ENCODE measurements at regions not wholly inside any gene's neighbourhood (a gene's known extent, or its start where the extent isn't known, plus 50 kb on each side); places are given as distances from the start of the nearest gene placed in this dataset.
"Not testable (repeated sequence)": the region's sequence is repeated elsewhere in the genome, so short reads cannot be mapped to it uniquely, and the experiment has no call there.

DNA sequence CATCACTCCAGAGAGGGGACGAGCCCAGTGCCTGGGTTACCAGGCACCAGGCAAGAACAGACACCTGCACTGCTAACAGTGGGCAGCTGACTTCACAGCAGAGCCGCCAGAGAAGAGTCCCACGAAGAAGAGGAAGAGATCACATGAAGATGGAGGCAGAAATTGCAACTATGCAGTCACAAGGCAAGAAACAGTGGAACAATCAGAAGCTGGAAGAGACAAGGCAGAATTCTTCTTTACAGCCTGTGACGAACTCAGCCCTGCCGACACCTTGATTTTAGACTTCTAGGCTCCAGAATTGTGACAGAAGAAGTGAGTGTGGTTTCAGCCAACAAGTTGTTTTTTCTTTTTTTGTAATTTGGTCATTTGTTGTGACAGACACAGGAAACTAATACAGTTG lies 59.2 kb downstream of the IL12A start:
- no peak overlapping the region for H3K27ac Mint-ChIP-seq
- no peak for ATAC-seq
- H3K36me3 Mint-ChIP-seq (ENCODE audit: low read depth) = no peaks in the 10 kb centered on the region
- H3K4me3 Mint-ChIP-seq = no peak overlapping the region
- H3K9me3 ChIP-seq (ENCODE audit: control insufficient read depth, low read length, poor library complexity, severe bottlenecking) = no peaks in the 10 kb centered on the region
- peaks cover 26% of the 10 kb centered on the region for H3K27me3 Mint-ChIP-seq
- H3K4me1 Mint-ChIP-seq = no peaks in the 10 kb centered on the region
- no peak for DNase-seq

DNA sequence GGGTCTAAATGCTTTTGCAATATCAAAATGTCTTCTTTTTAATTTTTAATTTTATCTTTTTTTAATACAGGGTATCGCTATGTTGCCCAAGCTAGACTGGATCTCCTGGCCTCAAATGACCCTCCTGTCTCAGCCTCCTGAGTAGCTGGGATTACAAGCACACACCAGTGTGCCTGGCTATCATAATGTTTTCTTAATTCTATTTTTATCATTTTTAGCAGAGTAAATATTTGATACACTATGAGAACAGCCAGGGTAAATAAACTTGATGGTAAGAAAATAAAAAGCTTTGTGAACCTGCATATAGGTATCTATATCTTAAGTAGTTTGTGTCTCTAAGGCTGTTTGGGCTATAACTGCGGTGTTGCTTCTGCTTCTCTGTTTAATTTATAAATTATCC lies 60.4 kb downstream of the IL12A start:
- DNase-seq (no peak), ATAC-seq (no peak)
- H3K9me3 ChIP-seq (ENCODE audit: control insufficient read depth, low read length, poor library complexity, severe bottlenecking) = no peaks in the 10 kb centered on the region
- H3K36me3 Mint-ChIP-seq (ENCODE audit: low read depth) = no peaks in the 10 kb centered on the region
- H3K27me3 Mint-ChIP-seq = peaks cover 37% of the 10 kb centered on the region
- H3K4me1 Mint-ChIP-seq = no peaks in the 10 kb centered on the region
- no peak overlapping the region for H3K4me3 Mint-ChIP-seq
- no peak overlapping the region for H3K27ac Mint-ChIP-seq

DNA sequence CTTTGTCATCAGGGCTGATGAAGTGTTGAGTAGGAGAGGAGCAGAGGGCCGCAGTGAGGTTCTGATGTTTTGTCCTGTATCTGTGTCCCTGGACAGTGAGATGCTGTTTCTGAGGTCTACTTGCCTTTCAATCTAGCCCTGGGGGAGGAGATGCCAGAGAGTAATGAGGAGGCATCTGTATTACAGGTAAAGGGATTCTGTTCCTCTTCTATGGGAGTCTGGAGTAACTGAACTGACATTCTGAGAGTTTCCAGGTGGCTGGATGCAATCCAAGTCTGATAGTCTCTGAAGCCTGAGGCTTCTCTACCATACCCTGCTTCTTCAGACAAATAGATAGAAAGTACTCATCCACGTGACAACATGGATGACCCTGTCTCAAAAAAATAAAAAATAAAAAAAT lies 60.9 kb downstream of the IL12A start:
- H3K4me3 Mint-ChIP-seq = no peak overlapping the region
- H3K36me3 Mint-ChIP-seq (ENCODE audit: low read depth) = no peaks in the 10 kb centered on the region
- no peak for ATAC-seq
- H3K9me3 ChIP-seq (ENCODE audit: control insufficient read depth, low read length, poor library complexity, severe bottlenecking) = no peaks in the 10 kb centered on the region
- H3K27ac Mint-ChIP-seq = no peak overlapping the region
- peaks cover 43% of the 10 kb centered on the region for H3K27me3 Mint-ChIP-seq
- no peaks in the 10 kb centered on the region for H3K4me1 Mint-ChIP-seq
- DNase-seq = no peak

DNA sequence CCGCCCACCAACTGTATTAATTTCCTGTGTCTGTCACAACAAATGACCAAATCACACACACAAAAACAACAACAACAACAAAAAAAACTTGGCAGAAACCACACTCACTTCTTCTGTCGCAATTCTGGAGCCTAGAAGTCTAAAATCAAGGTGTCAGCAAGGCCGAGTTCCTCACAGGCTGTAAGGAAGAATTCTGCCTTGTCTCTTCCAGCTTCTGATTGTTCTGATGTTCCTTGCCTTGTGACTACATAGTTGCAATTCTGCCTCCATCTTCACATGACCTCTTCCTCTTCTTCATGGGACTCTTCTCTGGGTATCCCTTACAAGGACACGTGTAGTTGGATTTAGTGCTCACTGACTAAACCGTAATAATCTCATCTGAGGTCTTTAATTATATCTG lies 61.4 kb downstream of the IL12A start:
- Mint-ChIP-seq H3K4me3 (no peak overlapping the region), H3K36me3 (ENCODE audit: low read depth) (no peaks in the 10 kb centered on the region), H3K27ac (no peak overlapping the region), H3K4me1 (no peaks in the 10 kb centered on the region), H3K27me3 (peaks cover 45% of the 10 kb centered on the region)
- no peaks in the 10 kb centered on the region for H3K9me3 ChIP-seq (ENCODE audit: control insufficient read depth, low read length, poor library complexity, severe bottlenecking)
- ATAC-seq (no peak), DNase-seq (no peak)

DNA sequence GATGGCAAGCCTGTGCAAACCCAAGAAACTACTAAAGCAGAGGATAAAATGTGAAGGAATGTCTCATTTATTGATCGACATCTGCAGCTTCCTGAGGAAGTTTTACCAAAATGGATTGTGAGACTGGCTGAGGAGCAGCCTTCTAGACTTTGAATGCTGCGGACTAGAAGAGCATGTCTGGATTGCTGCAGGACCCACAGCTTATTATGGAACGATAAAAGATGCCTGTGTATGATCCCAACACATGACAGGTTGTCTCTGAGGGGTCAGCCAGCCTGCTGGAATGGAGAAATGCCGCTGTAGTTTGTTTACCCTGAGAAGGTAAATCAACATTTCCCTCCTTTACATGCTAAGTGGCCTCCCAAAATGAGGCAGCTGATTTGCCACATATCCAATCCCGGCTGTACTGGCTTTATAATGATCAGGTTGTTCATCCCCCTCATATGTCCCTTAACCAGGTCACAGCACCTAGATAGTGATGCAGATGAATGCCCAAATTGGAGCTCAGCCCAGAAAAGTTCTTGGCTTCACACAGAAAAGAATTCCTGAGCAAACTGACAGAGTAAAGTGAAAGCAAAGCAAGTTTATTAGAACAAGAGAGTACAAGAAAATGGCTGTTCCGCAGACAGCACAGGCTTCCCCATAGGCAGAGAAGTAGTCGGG lies 63.9 kb downstream of the IL12A start:
- DNase-seq (no peak), ATAC-seq (no peak)
- H3K9me3 ChIP-seq (ENCODE audit: control insufficient read depth, low read length, poor library complexity, severe bottlenecking) = no peaks in the 10 kb centered on the region
- Mint-ChIP-seq H3K4me3 (no peak overlapping the region), H3K4me1 (no peaks in the 10 kb centered on the region), H3K36me3 (ENCODE audit: low read depth) (no peaks in the 10 kb centered on the region), H3K27me3 (peaks cover 40% of the 10 kb centered on the region), H3K27ac (no peak overlapping the region)

DNA sequence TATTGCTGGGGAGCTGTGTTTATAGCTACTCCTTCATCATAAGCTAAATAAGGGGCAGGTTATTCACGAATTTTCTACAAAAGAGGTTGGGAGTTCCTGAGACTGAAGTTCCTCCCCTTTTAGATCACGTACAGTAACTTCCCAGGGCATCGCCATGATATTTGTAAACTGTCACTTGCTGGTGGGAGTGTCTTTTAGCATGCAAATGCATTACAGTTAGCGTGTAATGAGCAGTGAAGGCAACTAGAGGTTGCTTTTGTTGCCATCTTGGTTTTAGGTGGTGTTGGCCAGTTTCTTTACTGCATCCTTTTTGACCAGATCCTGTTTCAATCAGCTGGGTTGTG lies 64.4 kb downstream of the IL12A start:
- no peak overlapping the region for H3K4me3 Mint-ChIP-seq
- H3K4me1 Mint-ChIP-seq = no peaks in the 10 kb centered on the region
- DNase-seq (no peak), ATAC-seq (no peak)
- peaks cover 40% of the 10 kb centered on the region for H3K27me3 Mint-ChIP-seq
- H3K27ac Mint-ChIP-seq = no peak overlapping the region
- no peaks in the 10 kb centered on the region for H3K9me3 ChIP-seq (ENCODE audit: control insufficient read depth, low read length, poor library complexity, severe bottlenecking)
- no peaks in the 10 kb centered on the region for H3K36me3 Mint-ChIP-seq (ENCODE audit: low read depth)

DNA sequence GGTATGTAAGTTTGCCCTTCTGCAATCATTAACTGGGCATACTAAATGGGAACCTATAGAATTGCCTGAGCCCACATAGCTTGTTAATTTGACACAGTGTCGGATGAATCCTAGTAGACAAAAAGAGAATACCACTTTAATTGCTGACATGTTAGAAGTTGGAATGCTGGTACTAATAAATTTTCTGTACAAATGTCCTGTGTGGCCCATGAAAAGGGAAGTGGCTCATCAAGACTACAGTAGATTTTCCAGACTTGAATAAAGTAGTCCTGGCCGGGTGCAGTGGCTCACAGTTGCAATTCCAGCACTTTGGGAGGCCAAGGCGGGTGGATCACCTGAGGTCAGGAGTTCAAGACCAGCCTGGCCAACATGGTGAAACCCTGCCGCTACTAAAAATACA lies 66.2 kb downstream of the IL12A start:
- not testable (repeated sequence) for DNase-seq; H3K27ac Mint-ChIP-seq; H3K36me3 Mint-ChIP-seq (ENCODE audit: low read depth); ATAC-seq; H3K4me3 Mint-ChIP-seq; H3K9me3 ChIP-seq (ENCODE audit: control insufficient read depth, low read length, poor library complexity, severe bottlenecking); H3K4me1 Mint-ChIP-seq
- peaks cover 43% of the 10 kb centered on the region for H3K27me3 Mint-ChIP-seq

DNA sequence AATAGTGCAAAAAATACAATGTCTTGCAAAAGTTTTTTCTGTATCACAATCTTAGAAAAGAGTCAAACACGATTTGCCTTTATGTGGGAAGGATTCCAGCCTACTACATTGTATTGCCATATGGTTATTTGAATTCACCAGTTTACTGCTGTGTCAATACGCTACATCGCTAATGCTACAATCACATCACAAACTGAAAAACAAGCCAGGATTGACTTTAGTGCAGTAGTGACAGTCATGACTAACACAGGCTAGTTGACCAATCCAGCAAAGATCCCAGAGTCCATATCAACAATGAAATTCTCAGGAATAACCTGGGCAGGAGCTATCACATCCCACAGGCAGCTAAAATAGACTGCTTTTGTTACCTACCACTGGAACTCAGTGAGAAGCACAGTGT lies 67.0 kb downstream of the IL12A start:
- H3K9me3 ChIP-seq (ENCODE audit: control insufficient read depth, low read length, poor library complexity, severe bottlenecking) = no peaks in the 10 kb centered on the region
- no peaks in the 10 kb centered on the region for H3K4me1 Mint-ChIP-seq
- no peak overlapping the region for H3K27ac Mint-ChIP-seq
- no peaks in the 10 kb centered on the region for H3K36me3 Mint-ChIP-seq (ENCODE audit: low read depth)
- H3K4me3 Mint-ChIP-seq = no peak overlapping the region
- H3K27me3 Mint-ChIP-seq = peaks cover 43% of the 10 kb centered on the region
- ATAC-seq (no peak), DNase-seq (no peak)

DNA sequence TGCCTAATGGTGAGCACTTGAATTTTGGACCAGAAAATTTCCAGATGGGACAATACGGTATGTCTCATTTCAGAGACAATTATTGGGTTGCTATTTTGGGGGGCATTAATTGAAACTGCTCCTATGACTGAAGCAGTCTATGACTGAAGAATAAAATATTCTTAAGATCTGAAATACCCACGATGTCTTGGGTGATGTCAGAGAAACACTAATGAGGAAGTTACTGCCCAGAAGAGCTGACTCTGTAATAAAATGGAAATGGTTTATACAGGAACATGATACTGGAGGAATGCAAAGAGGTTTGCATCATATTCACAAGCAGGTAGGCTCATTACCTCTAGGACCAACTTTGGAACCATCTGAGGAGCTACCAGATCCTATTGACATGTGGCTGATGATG lies 68.7 kb downstream of the IL12A start:
- Mint-ChIP-seq H3K4me3 (no peak overlapping the region), H3K27me3 (peaks cover 31% of the 10 kb centered on the region), H3K36me3 (ENCODE audit: low read depth) (no peaks in the 10 kb centered on the region), H3K27ac (no peak overlapping the region), H3K4me1 (peaks cover 2% of the 10 kb centered on the region)
- ATAC-seq = no peak
- no peaks in the 10 kb centered on the region for H3K9me3 ChIP-seq (ENCODE audit: control insufficient read depth, low read length, poor library complexity, severe bottlenecking)
- no peak for DNase-seq

DNA sequence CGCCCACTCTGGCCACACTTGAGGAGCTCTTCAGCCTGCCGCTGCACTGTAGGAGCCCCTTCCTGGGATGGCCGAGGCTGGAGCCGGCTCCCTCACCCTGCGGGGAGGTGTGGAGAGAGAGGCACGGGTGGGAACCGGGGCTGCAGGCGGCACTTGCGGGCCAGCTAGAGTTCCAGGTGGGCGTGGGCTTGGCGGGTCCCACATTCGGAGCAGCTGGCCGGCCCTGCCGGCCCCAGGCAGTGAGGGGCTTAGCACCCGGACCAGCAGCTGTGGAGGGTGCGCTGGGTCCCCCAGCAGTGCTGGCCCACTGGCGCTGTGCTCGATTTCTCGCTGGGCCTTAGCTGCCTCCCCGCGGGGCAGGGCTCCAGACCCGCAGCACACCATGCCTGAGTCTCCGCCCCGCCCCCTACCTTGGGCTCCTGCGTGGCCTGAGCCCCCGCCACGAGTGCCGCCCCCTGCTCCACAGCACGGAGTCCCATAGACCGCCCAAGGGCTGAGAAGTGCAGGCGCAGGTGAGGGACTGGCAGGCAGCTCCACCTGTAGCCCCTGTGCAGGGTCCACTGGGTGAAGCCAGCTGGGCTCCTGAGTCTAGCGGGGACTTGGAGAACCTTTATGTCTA lies 71.9 kb downstream of the IL12A start:
- no peaks in the 10 kb centered on the region for H3K9me3 ChIP-seq (ENCODE audit: control insufficient read depth, low read length, poor library complexity, severe bottlenecking)
- DNase-seq (no peak), ATAC-seq (no peak)
- peaks cover 2% of the 10 kb centered on the region for H3K4me1 Mint-ChIP-seq
- no peak overlapping the region for H3K27ac Mint-ChIP-seq
- no peaks in the 10 kb centered on the region for H3K36me3 Mint-ChIP-seq (ENCODE audit: low read depth)
- no peak overlapping the region for H3K4me3 Mint-ChIP-seq
- H3K27me3 Mint-ChIP-seq = peaks cover 13% of the 10 kb centered on the region

DNA sequence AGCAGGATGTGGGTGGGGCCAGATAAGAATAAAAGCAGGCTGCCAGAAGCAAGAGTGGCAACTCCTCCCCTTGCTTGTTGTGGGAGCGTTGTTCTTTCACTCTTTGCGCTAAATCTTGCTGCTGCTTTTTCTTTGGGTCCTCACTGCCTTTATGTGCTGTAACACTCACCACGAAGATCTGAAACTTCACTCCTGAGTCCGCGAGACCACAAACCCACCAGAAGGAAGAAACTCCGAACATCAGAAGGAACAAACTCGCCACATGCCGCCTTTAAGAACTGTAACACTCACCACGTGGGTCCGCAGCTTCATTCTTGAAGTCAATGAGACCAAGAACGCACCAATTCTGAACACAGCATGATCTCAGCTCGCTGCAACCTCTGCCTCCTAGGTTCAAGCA lies 72.9 kb downstream of the IL12A start:
- Mint-ChIP-seq H3K36me3 (ENCODE audit: low read depth) (no peaks in the 10 kb centered on the region), H3K4me1 (peaks cover 2% of the 10 kb centered on the region), H3K4me3 (peak overlapping the region; percentile 10), H3K27ac (no peak overlapping the region), H3K27me3 (peaks cover 13% of the 10 kb centered on the region)
- no peak for DNase-seq
- H3K9me3 ChIP-seq (ENCODE audit: control insufficient read depth, low read length, poor library complexity, severe bottlenecking) = no peaks in the 10 kb centered on the region
- ATAC-seq = no peak

DNA sequence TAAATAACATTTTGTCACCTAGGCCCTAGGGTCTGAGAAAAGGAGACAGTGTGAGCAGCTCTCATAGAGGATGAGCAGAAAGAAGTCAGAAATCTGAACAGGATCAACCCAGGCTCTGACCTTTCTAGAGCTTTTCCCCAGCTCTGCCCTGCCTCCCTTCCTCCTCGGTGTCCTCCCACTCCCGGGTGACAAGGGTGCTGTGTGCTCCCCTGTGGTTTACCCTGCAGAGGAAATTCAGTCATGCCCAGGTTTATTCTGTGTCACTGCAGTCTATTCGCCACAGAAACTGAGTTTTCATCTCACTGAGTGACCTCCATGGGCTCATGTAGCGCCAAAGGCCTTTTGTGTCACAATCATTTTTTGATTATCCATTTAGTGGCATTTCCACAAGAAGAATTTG lies 76.6 kb downstream of the IL12A start:
- peaks cover 13% of the 10 kb centered on the region for H3K27me3 Mint-ChIP-seq
- H3K4me3 Mint-ChIP-seq = no peak overlapping the region
- no peak overlapping the region for H3K27ac Mint-ChIP-seq
- no peak for ATAC-seq
- no peaks in the 10 kb centered on the region for H3K36me3 Mint-ChIP-seq (ENCODE audit: low read depth)
- DNase-seq = no peak
- H3K4me1 Mint-ChIP-seq = peaks cover 2% of the 10 kb centered on the region
- H3K9me3 ChIP-seq (ENCODE audit: control insufficient read depth, low read length, poor library complexity, severe bottlenecking) = no peaks in the 10 kb centered on the region

DNA sequence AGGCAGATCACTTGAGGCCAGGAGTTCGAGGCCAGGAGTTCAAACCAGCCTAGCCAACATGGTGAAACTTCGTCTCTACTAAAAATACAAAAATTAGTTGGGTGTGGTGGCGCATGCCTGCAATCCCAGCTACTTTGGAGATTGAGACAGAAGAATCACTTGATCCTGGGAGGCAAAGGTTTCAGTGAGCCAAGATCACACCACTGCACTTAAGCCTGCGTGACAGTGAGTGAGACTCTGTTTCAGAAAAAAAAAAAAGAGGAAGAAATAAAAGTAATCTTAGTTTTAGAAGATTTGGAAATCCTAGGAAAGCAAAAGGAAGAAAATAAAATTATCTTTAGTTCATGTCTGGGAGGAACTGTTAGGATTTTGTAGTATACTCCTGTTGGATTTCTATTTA lies 77.2 kb downstream of the IL12A start:
- no peaks in the 10 kb centered on the region for H3K36me3 Mint-ChIP-seq (ENCODE audit: low read depth)
- no peak overlapping the region for H3K4me3 Mint-ChIP-seq
- H3K27ac Mint-ChIP-seq = no peak overlapping the region
- DNase-seq (no peak), ATAC-seq (no peak)
- H3K4me1 Mint-ChIP-seq = peaks cover 2% of the 10 kb centered on the region
- peaks cover 18% of the 10 kb centered on the region for H3K27me3 Mint-ChIP-seq
- H3K9me3 ChIP-seq (ENCODE audit: control insufficient read depth, low read length, poor library complexity, severe bottlenecking) = no peaks in the 10 kb centered on the region

DNA sequence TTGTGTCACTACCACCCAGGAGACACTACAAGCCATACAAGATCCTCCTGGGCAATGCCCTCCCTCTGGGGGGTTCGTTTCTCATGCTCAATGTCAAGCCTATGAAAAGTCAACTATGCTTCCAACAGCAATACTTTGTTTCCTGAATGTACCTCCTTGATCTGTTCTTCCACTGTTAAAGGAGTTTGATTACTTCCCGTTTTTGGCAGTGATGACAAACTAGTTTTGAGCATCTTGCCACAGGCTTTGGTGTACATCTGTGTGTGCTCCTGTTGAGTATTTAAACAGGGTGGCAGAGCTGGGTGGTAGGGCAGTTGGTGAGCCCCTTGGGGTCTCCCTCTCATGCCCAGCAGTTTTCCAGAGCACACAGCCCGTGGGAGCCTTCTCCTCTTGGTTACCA lies 81.4 kb downstream of the IL12A start:
- DNase-seq (no peak), ATAC-seq (no peak)
- Mint-ChIP-seq H3K4me1 (no peaks in the 10 kb centered on the region), H3K36me3 (ENCODE audit: low read depth) (no peaks in the 10 kb centered on the region), H3K27ac (no peak overlapping the region), H3K27me3 (peaks cover 20% of the 10 kb centered on the region), H3K4me3 (no peak overlapping the region)
- no peaks in the 10 kb centered on the region for H3K9me3 ChIP-seq (ENCODE audit: control insufficient read depth, low read length, poor library complexity, severe bottlenecking)

Data from T-helper 17 cell (primary cell).